GM23338 (cell line): ENCODE measurements at regions not wholly inside any gene's neighbourhood (a gene's known extent, or its start where the extent isn't known, plus 50 kb on each side); places are given as distances from the start of the nearest gene placed in this dataset.

ENCODE experiments used
- ATAC-seq: fragments of 200-7000 bp; cut with Tn5 transposase; 3 replicates; pipeline ENCODE4 v1.9.1; 2020
- DNase-seq: peaks from one replicate; pipeline ENCODE4 v3.0.0-alpha.2; 2015; ENCODE audit warnings: low spot score
- H2AFZ ChIP-seq: fragments of 200-600 bp; sonication (generic); 2 replicates; pipeline ENCODE4 v1.8.0; 2016; ENCODE audit warnings: antibody characterized with exemption, mild to moderate bottlenecking, moderate library complexity
- H3F3A ChIP-seq: fragments of 200-600 bp; sonication (generic); replicated peaks from 2 replicates; pipeline ENCODE4 v1.8.0; 2017; ENCODE audit warnings: antibody characterized with exemption, mixed run types, low read depth
- H3K27ac ChIP-seq: fragments of 200-600 bp; sonication (generic); 2 replicates; pipeline ENCODE4 v1.6.1; 2016; ENCODE audit warnings: low read depth
- H3K27me3 ChIP-seq: fragments of 200-600 bp; sonication (generic); 2 replicates; pipeline ENCODE4 v1.8.0; 2016; ENCODE audit warnings: mild to moderate bottlenecking, mixed run types, moderate library complexity; ENCODE audit not compliant: insufficient read depth
- H3K36me3 ChIP-seq: fragments of 200-600 bp; sonication (generic); 2 replicates; pipeline ENCODE4 v1.8.0; 2016; ENCODE audit warnings: mild to moderate bottlenecking; ENCODE audit not compliant: insufficient read depth
- H3K4me1 ChIP-seq: fragments of 200-600 bp; sonication (generic); 2 replicates; pipeline ENCODE4 v1.8.0; 2016; ENCODE audit warnings: mild to moderate bottlenecking, moderate library complexity; ENCODE audit not compliant: insufficient read depth
- H3K4me2 ChIP-seq: fragments of 200-600 bp; sonication (generic); 2 replicates; pipeline ENCODE4 v1.7.1; 2017; ENCODE audit warnings: mixed run types
- H3K4me3 ChIP-seq: fragments of 200-600 bp; sonication (generic); 2 replicates; pipeline ENCODE4 v1.6.1; 2016; ENCODE audit warnings: mixed run types
- H3K79me2 ChIP-seq: fragments of 200-600 bp; sonication (generic); replicated peaks from 2 replicates; pipeline ENCODE4 v1.8.0; 2017; ENCODE audit warnings: mild to moderate bottlenecking; ENCODE audit not compliant: insufficient read depth
- H3K9me2 ChIP-seq: fragments of 200-600 bp; sonication (generic); 2 replicates; pipeline ENCODE4 v1.8.0; 2017; ENCODE audit not compliant: insufficient read depth
- H4K20me1 ChIP-seq: fragments of 200-600 bp; sonication (generic); replicated peaks from 2 replicates; pipeline ENCODE4 v1.8.0; 2017; ENCODE audit warnings: mild to moderate bottlenecking; ENCODE audit not compliant: insufficient read depth
- H3K27ac Mint-ChIP-seq: 2 replicates; pipeline ENCODE4 v1.8.0; 2020; ENCODE audit warnings: inconsistent platforms, mild to moderate bottlenecking, moderate library complexity, mixed read lengths
- H3K27me3 Mint-ChIP-seq: 3 replicates; pipeline ENCODE4 v1.8.0; 2022; ENCODE audit warnings: low read depth, mild to moderate bottlenecking, moderate library complexity, mixed read lengths, inconsistent platforms; ENCODE audit not compliant: insufficient read depth, poor library complexity
- H3K36me3 Mint-ChIP-seq: 3 replicates; pipeline ENCODE4 v1.8.0; 2021; ENCODE audit warnings: low read depth, mild to moderate bottlenecking, inconsistent platforms, moderate library complexity, mixed read lengths
- H3K4me1 Mint-ChIP-seq: 3 replicates; pipeline ENCODE4 v1.8.0; 2020; ENCODE audit warnings: mild to moderate bottlenecking, inconsistent platforms, mixed read lengths
- H3K4me3 Mint-ChIP-seq: 3 replicates; pipeline ENCODE4 v1.8.0; 2021; ENCODE audit warnings: moderate library complexity, mild to moderate bottlenecking, inconsistent platforms, mixed read lengths
- H3K9me3 Mint-ChIP-seq: 3 replicates; pipeline ENCODE4 v1.8.0; 2020; ENCODE audit warnings: moderate library complexity, mild to moderate bottlenecking, inconsistent platforms, mixed read lengths
- EZH2 ChIP-seq: fragments of 200-600 bp; sonication (generic); IDR thresholded peaks from one replicate; pipeline ENCODE4 v1.8.0; 2017; ENCODE audit warnings: antibody characterized with exemption, mild to moderate bottlenecking, low read depth; ENCODE audit not compliant: unreplicated experiment
- EZH2phosphoT487 ChIP-seq: fragments of 200-600 bp; sonication (generic); IDR thresholded peaks from one replicate; pipeline ENCODE4 v1.8.1; 2018; ENCODE audit warnings: antibody characterized with exemption; ENCODE audit not compliant: unreplicated experiment
- JUNB ChIP-seq: IDR thresholded peaks from one replicate; pipeline ENCODE4 v1.6.1; 2016; ENCODE audit warnings: antibody characterized with exemption; ENCODE audit not compliant: unreplicated experiment
- NANOG ChIP-seq: IDR thresholded peaks from 2 replicates; pipeline ENCODE4 v1.6.1; 2016; ENCODE audit warnings: antibody characterized with exemption, borderline replicate concordance
- STAT1 ChIP-seq: IDR thresholded peaks from one replicate; pipeline ENCODE4 v1.6.1; 2016; ENCODE audit warnings: antibody characterized with exemption; ENCODE audit not compliant: unreplicated experiment
- ZNF114 ChIP-seq: fragments of 250-450 bp; sonication (Bioruptor Pico); IDR thresholded peaks from 2 replicates; pipeline ENCODE4 v1.5.0; 2020; ENCODE audit warnings: mild to moderate bottlenecking, moderate library complexity
- ZNF331 ChIP-seq: fragments of 250-450 bp; sonication (Bioruptor Pico); IDR thresholded peaks from 2 replicates; pipeline ENCODE4 v1.5.0; 2020; ENCODE audit warnings: low read depth, mild to moderate bottlenecking, moderate library complexity
- TF ChIP-seq, protein P1 (sequence below): IDR thresholded peaks from 2 replicates; pipeline ENCODE4 v1.6.1; 2016; ENCODE audit warnings: antibody characterized with exemption
- TF ChIP-seq, protein P2 (sequence below): IDR thresholded peaks from one replicate; pipeline ENCODE4 v1.6.1; 2018; ENCODE audit warnings: antibody characterized with exemption; ENCODE audit not compliant: unreplicated experiment
- TF ChIP-seq, protein P3 (sequence below): fragments of 250-450 bp; sonication (Bioruptor Pico); IDR thresholded peaks from 2 replicates; pipeline ENCODE4 v1.5.0; 2020; ENCODE audit warnings: mild to moderate bottlenecking, moderate library complexity

DNA sequence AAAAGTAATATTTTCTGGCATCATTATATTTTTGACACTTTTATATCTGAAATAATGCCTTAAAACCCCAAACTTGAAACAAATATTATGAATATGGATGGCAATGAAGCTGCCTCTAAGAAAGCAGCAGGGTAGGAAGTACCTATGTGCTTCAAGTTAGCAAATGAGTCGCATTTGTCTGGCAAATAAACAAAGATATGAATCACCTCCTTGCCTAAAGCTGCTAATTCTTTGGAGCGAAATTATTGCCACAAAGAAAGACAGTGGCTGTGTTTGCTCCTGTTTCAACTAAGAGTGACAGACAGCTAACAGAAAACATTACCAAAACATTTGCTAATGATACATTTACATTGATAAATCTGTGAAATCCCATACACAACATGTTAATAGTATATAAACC, 854.9 kb downstream of the RPS29 start:
- H2AFZ ChIP-seq: no peak overlapping the region
- Mint-ChIP-seq H3K4me1 (no peaks in the 10 kb centered on the region), H3K27me3 (no peaks in the 10 kb centered on the region), H3K9me3 (peaks cover 29% of the 10 kb centered on the region), H3K27ac (no peak overlapping the region), H3K4me3 (no peak overlapping the region), H3K36me3 (peaks cover 27% of the 10 kb centered on the region)
- H3F3A ChIP-seq: no peaks in the 10 kb centered on the region
- no peaks in the 10 kb centered on the region for H3K36me3 ChIP-seq
- no peak overlapping the region for H3K27ac ChIP-seq
- no peak overlapping the region for H3K4me3 ChIP-seq
- no peak for ATAC-seq
- H3K9me2 ChIP-seq: no peaks in the 10 kb centered on the region
- DNase-seq: no peak
- no peaks in the 10 kb centered on the region for H3K27me3 ChIP-seq
- TF ChIP-seq, protein P1, sequence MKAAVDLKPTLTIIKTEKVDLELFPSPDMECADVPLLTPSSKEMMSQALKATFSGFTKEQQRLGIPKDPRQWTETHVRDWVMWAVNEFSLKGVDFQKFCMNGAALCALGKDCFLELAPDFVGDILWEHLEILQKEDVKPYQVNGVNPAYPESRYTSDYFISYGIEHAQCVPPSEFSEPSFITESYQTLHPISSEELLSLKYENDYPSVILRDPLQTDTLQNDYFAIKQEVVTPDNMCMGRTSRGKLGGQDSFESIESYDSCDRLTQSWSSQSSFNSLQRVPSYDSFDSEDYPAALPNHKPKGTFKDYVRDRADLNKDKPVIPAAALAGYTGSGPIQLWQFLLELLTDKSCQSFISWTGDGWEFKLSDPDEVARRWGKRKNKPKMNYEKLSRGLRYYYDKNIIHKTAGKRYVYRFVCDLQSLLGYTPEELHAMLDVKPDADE: no peak
- TF ChIP-seq EZH2 (no peak), JUNB (no peak)
- no peaks in the 10 kb centered on the region for H3K79me2 ChIP-seq
- no peak overlapping the region for H3K4me2 ChIP-seq
- no peaks in the 10 kb centered on the region for H4K20me1 ChIP-seq
- no peaks in the 10 kb centered on the region for H3K4me1 ChIP-seq

DNA sequence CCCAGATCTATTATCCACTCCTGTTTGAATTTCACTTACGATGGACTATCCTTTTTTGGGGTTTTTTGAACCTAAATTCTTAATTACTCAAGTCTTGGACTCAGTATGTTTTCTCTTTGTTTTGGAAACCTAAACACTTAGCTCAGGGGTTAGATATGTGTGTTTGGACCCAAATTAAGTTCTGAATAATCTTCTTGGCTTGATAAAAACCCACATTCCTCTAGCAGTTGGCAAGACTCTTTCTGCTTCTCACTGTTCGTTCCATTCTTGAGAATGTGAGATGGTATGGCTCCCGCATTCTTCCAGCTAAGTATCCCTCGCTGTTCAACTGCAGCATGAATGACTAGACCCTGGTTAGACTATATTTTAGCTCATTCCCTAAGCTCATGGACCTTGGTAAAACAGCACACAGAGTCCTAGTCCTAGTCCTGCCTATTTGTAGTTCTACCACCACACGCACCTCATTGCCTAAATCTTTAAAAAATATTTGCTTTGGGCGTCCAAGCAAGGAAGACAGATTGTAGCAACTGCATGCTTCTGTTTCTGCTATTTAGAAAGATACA, 860.0 kb downstream of the RPS29 start:
- DNase-seq: no peak
- no peaks in the 10 kb centered on the region for H4K20me1 ChIP-seq
- H3K27ac ChIP-seq: no peak overlapping the region
- Mint-ChIP-seq H3K9me3 (no peaks in the 10 kb centered on the region), H3K27me3 (no peaks in the 10 kb centered on the region), H3K4me3 (no peak overlapping the region), H3K27ac (no peak overlapping the region; the same call in 1 of the 2 replicates), H3K4me1 (peaks cover 14% of the 10 kb centered on the region), H3K36me3 (no peaks in the 10 kb centered on the region)
- H2AFZ ChIP-seq: peak overlapping the region; percentile 35; the same call in 1 of the 2 replicates
- H3K79me2 ChIP-seq: no peaks in the 10 kb centered on the region
- H3K9me2 ChIP-seq: no peaks in the 10 kb centered on the region
- no peak overlapping the region for H3K4me3 ChIP-seq
- no peak for ATAC-seq
- H3K36me3 ChIP-seq: no peaks in the 10 kb centered on the region
- peaks cover 10% of the 10 kb centered on the region for H3K4me1 ChIP-seq
- peak overlapping the region; percentile 15; the same call in 1 of the 2 replicates for H3K4me2 ChIP-seq
- no peaks in the 10 kb centered on the region for H3K27me3 ChIP-seq
- no peaks in the 10 kb centered on the region for H3F3A ChIP-seq
- TF ChIP-seq, protein P1: no peak
- TF ChIP-seq STAT1: no peak
- no peak for TF ChIP-seq EZH2phosphoT487
- TF ChIP-seq NANOG: no peak
- TF ChIP-seq, protein P2, sequence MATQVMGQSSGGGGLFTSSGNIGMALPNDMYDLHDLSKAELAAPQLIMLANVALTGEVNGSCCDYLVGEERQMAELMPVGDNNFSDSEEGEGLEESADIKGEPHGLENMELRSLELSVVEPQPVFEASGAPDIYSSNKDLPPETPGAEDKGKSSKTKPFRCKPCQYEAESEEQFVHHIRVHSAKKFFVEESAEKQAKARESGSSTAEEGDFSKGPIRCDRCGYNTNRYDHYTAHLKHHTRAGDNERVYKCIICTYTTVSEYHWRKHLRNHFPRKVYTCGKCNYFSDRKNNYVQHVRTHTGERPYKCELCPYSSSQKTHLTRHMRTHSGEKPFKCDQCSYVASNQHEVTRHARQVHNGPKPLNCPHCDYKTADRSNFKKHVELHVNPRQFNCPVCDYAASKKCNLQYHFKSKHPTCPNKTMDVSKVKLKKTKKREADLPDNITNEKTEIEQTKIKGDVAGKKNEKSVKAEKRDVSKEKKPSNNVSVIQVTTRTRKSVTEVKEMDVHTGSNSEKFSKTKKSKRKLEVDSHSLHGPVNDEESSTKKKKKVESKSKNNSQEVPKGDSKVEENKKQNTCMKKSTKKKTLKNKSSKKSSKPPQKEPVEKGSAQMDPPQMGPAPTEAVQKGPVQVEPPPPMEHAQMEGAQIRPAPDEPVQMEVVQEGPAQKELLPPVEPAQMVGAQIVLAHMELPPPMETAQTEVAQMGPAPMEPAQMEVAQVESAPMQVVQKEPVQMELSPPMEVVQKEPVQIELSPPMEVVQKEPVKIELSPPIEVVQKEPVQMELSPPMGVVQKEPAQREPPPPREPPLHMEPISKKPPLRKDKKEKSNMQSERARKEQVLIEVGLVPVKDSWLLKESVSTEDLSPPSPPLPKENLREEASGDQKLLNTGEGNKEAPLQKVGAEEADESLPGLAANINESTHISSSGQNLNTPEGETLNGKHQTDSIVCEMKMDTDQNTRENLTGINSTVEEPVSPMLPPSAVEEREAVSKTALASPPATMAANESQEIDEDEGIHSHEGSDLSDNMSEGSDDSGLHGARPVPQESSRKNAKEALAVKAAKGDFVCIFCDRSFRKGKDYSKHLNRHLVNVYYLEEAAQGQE: no peak
- TF ChIP-seq, protein P3, sequence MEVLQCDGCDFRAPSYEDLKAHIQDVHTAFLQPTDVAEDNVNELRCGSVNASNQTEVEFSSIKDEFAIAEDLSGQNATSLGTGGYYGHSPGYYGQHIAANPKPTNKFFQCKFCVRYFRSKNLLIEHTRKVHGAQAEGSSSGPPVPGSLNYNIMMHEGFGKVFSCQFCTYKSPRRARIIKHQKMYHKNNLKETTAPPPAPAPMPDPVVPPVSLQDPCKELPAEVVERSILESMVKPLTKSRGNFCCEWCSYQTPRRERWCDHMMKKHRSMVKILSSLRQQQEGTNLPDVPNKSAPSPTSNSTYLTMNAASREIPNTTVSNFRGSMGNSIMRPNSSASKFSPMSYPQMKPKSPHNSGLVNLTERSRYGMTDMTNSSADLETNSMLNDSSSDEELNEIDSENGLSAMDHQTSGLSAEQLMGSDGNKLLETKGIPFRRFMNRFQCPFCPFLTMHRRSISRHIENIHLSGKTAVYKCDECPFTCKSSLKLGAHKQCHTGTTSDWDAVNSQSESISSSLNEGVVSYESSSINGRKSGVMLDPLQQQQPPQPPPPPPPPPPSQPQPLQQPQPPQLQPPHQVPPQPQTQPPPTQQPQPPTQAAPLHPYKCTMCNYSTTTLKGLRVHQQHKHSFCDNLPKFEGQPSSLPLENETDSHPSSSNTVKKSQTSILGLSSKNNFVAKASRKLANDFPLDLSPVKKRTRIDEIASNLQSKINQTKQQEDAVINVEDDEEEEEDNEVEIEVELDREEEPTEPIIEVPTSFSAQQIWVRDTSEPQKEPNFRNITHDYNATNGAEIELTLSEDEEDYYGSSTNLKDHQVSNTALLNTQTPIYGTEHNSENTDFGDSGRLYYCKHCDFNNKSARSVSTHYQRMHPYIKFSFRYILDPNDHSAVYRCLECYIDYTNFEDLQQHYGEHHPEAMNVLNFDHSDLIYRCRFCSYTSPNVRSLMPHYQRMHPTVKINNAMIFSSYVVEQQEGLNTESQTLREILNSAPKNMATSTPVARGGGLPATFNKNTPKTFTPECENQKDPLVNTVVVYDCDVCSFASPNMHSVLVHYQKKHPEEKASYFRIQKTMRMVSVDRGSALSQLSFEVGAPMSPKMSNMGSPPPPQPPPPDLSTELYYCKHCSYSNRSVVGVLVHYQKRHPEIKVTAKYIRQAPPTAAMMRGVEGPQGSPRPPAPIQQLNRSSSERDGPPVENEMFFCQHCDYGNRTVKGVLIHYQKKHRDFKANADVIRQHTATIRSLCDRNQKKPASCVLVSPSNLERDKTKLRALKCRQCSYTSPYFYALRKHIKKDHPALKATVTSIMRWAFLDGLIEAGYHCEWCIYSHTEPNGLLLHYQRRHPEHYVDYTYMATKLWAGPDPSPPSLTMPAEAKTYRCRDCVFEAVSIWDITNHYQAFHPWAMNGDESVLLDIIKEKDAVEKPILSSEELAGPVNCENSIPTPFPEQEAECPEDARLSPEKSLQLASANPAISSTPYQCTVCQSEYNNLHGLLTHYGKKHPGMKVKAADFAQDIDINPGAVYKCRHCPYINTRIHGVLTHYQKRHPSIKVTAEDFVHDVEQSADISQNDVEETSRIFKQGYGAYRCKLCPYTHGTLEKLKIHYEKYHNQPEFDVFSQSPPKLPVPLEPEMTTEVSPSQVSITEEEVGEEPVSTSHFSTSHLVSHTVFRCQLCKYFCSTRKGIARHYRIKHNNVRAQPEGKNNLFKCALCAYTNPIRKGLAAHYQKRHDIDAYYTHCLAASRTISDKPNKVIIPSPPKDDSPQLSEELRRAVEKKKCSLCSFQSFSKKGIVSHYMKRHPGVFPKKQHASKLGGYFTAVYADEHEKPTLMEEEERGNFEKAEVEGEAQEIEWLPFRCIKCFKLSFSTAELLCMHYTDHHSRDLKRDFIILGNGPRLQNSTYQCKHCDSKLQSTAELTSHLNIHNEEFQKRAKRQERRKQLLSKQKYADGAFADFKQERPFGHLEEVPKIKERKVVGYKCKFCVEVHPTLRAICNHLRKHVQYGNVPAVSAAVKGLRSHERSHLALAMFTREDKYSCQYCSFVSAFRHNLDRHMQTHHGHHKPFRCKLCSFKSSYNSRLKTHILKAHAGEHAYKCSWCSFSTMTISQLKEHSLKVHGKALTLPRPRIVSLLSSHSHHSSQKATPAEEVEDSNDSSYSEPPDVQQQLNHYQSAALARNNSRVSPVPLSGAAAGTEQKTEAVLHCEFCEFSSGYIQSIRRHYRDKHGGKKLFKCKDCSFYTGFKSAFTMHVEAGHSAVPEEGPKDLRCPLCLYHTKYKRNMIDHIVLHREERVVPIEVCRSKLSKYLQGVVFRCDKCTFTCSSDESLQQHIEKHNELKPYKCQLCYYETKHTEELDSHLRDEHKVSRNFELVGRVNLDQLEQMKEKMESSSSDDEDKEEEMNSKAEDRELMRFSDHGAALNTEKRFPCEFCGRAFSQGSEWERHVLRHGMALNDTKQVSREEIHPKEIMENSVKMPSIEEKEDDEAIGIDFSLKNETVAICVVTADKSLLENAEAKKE (CRISPR knock-in tag): no peak
- TF ChIP-seq ZNF331 (CRISPR knock-in tag): no peak
- no peak for TF ChIP-seq ZNF114 (CRISPR knock-in tag)
